Loucy (cell line): ENCODE measurements at regions not wholly inside any gene's neighbourhood (a gene's known extent, or its start where the extent isn't known, plus 50 kb on each side); places are given as distances from the start of the nearest gene placed in this dataset.

Experiments used
- H2AFZ ChIP-seq: fragments of 200-600 bp; sonication (generic); 2 replicates; pipeline ENCODE4 v1.6.0; 2016; ENCODE audit warnings: antibody characterized with exemption, mild to moderate bottlenecking, low read length, moderate library complexity
- H3F3A ChIP-seq: fragments of 200-600 bp; 2 replicates; pipeline ENCODE4 v1.6.0; 2016; ENCODE audit warnings: antibody characterized with exemption, low read depth, mild to moderate bottlenecking
- H3K27me3 ChIP-seq: fragments of 200-600 bp; sonication (generic); 2 replicates; pipeline ENCODE4 v1.6.1; 2014; ENCODE audit warnings: low read length, mild to moderate bottlenecking; ENCODE audit not compliant: insufficient read depth, poor library complexity, severe bottlenecking
- H3K36me3 ChIP-seq: fragments of 200-600 bp; sonication (generic); 2 replicates; pipeline ENCODE4 v1.6.1; 2016; ENCODE audit warnings: low read length; ENCODE audit not compliant: insufficient read depth
- H3K4me1 ChIP-seq: fragments of 200-600 bp; sonication (generic); 2 replicates; pipeline ENCODE4 v1.5.1; 2014; ENCODE audit warnings: low read length, mild to moderate bottlenecking; ENCODE audit not compliant: insufficient read depth, poor library complexity, severe bottlenecking
- H3K4me2 ChIP-seq: fragments of 200-600 bp; sonication (generic); 2 replicates; pipeline ENCODE4 v1.6.0; 2014; ENCODE audit warnings: antibody characterized with exemption, low read length, low read depth, mild to moderate bottlenecking; ENCODE audit not compliant: poor library complexity, severe bottlenecking
- H3K4me3 ChIP-seq: fragments of 200-600 bp; sonication (generic); 2 replicates; pipeline ENCODE4 v1.5.1; 2014; ENCODE audit warnings: low read length, mild to moderate bottlenecking, mixed read lengths; ENCODE audit not compliant: poor library complexity, severe bottlenecking
- H3K79me2 ChIP-seq: fragments of 200-600 bp; sonication (generic); 2 replicates; pipeline ENCODE4 v1.6.1; 2014; ENCODE audit warnings: low read length; ENCODE audit not compliant: insufficient read depth
- H3K9ac ChIP-seq: fragments of 200-600 bp; sonication (generic); 2 replicates; pipeline ENCODE4 v1.6.0; 2014; ENCODE audit warnings: mild to moderate bottlenecking, low read depth, low read length, moderate library complexity; ENCODE audit not compliant: poor library complexity, severe bottlenecking
- H3K9me2 ChIP-seq: fragments of 200-600 bp; sonication (generic); replicated peaks from 2 replicates; pipeline ENCODE4 v1.6.1; 2016; ENCODE audit warnings: low read depth, low read length, mixed read lengths
- H3K9me3 ChIP-seq: fragments of 200-600 bp; sonication (generic); 2 replicates; pipeline ENCODE4 v1.6.1; 2014; ENCODE audit warnings: mild to moderate bottlenecking, antibody characterized with exemption, low read length, low read depth; ENCODE audit not compliant: insufficient read depth
- H4K20me1 ChIP-seq: fragments of 200-600 bp; sonication (generic); 2 replicates; pipeline ENCODE4 v1.6.0; 2014; ENCODE audit warnings: antibody characterized with exemption, low read length, mild to moderate bottlenecking; ENCODE audit not compliant: insufficient read depth, poor library complexity, severe bottlenecking
- CTCF ChIP-seq: fragments of 200-600 bp; sonication (generic); conservative IDR thresholded peaks from 2 replicates; pipeline ENCODE4 v1.5.1; 2014; ENCODE audit warnings: mild to moderate bottlenecking, antibody characterized with exemption, low read length
- EZH2phosphoT487 ChIP-seq: fragments of 200-600 bp; IDR thresholded peaks from 2 replicates; pipeline ENCODE4 v1.6.1; 2018; ENCODE audit warnings: antibody characterized with exemption, mild to moderate bottlenecking, moderate library complexity, borderline replicate concordance

GRCh38 chr11:37957717-37958116 lies 1359.7 kb upstream of the RAG2 start:
- H3K4me1 ChIP-seq, result no peaks in the 10 kb centered on the region
- no peak overlapping the region for H3K4me2 ChIP-seq
- no peaks in the 10 kb centered on the region for H3F3A ChIP-seq
- no peak overlapping the region for H3K9ac ChIP-seq
- TF ChIP-seq EZH2phosphoT487 (no peak), CTCF (no peak)
- H3K79me2 ChIP-seq, result no peaks in the 10 kb centered on the region
- H2AFZ ChIP-seq, result no peak overlapping the region
- H4K20me1 ChIP-seq, result no peaks in the 10 kb centered on the region
- H3K4me3 ChIP-seq, result no peak overlapping the region
- no peaks in the 10 kb centered on the region for H3K9me2 ChIP-seq
- no peaks in the 10 kb centered on the region for H3K27me3 ChIP-seq
- H3K36me3 ChIP-seq, result no peaks in the 10 kb centered on the region
- H3K9me3 ChIP-seq, result peaks cover 4% of the 10 kb centered on the region; the same call in 1 of the 2 replicates

- TF ChIP-seq EZH2phosphoT487, result no peak
- no peak for TF ChIP-seq CTCF
- H2AFZ ChIP-seq, result no peak overlapping the region
- H3K79me2 ChIP-seq, result no peaks in the 10 kb centered on the region
These were observed 1354.0 kb upstream of the RAG2 start for GRCh38 chr11:37951996-37952395.

GRCh38 chr11:37948258-37948657 lies 1350.2 kb upstream of the RAG2 start:
- Histone ChIP-seq H2AFZ (no peak overlapping the region), H3K79me2 (no peaks in the 10 kb centered on the region), H3K9me3 (0 out of 2 replicates have a peak, but pooled peaks cover 6% of the 10 kb centered on the region), H3K4me1 (no peaks in the 10 kb centered on the region), H4K20me1 (no peaks in the 10 kb centered on the region), H3K4me2 (no peak overlapping the region), H3K9ac (no peak overlapping the region), H3F3A (no peaks in the 10 kb centered on the region), H3K36me3 (no peaks in the 10 kb centered on the region), H3K9me2 (no peaks in the 10 kb centered on the region), H3K27me3 (no peaks in the 10 kb centered on the region), H3K4me3 (no peak overlapping the region)
- TF ChIP-seq EZH2phosphoT487 (no peak), CTCF (no peak)

More at GRCh38 chr11:37951996-37952395, 1354.0 kb upstream of the RAG2 start:
- H3K9me2 ChIP-seq, result no peaks in the 10 kb centered on the region
- H3K9me3 ChIP-seq, result no peaks in the 10 kb centered on the region
- no peaks in the 10 kb centered on the region for H3K27me3 ChIP-seq
- no peaks in the 10 kb centered on the region for H3F3A ChIP-seq
- no peak overlapping the region for H3K4me3 ChIP-seq
- H4K20me1 ChIP-seq, result no peaks in the 10 kb centered on the region
- no peak overlapping the region for H3K4me2 ChIP-seq
- H3K9ac ChIP-seq, result no peak overlapping the region
- H3K36me3 ChIP-seq, result no peaks in the 10 kb centered on the region
- no peaks in the 10 kb centered on the region for H3K4me1 ChIP-seq
